ENCODE measurements at regions not wholly inside any gene's neighbourhood (a gene's known extent, or its start where the extent isn't known, plus 50 kb on each side); places are given as distances from the start of the nearest gene placed in this dataset.

DNA sequence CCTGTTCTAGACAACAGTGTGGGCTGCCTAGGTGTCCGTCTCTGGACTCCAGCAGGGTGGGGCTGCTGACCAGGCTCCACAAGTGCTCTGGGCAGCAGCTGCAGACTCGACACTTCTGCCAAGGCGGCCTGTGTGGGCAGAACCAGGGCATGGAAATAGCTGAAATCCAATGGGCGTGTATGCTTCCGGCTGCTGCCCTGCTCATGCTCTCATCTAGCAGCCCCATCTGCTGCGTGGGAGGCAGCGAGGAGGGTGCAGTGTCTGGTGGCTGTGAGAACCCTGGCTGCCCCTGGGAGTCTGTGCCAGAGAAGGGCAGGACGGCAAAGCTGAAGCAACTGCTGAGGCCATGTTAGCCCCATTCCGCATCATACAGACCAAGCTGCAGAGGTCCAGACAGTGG lies 174.9 kb downstream of the SOX11 start:
- H3K4me1 ChIP-seq (ENCODE audit: insufficient read depth, poor library complexity, severe bottlenecking): no peaks in the 10 kb centered on the region
- no peak for ATAC-seq (ENCODE audit: low read depth)

DNA sequence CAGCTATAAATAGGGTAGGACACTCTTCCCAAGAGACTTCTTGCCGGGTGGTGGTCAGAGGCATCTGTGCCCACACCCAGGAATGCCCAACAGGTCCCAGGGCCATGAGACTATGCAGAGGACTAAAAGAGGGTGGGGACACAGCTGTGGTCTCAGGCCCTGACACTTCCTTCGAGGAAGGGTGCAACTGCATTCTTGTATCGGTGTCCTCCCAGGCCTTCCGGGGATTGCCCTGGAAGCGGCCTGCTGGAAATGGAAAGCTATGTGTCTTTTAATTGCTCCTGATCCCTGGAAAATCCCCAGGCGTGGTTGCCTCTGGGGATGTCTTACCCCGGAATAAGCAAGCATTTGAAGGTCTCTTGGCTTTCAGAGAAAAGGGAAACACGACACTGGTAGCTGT lies 176.7 kb downstream of the SOX11 start:
- H3K9me3 ChIP-seq (ENCODE audit: severe bottlenecking): no peaks in the 10 kb centered on the region
- no peaks in the 10 kb centered on the region for H3K36me3 ChIP-seq (ENCODE audit: low read depth)
- no peaks in the 10 kb centered on the region for H3K4me1 ChIP-seq (ENCODE audit: insufficient read depth, poor library complexity, severe bottlenecking)
- no peak overlapping the region for H3K27ac ChIP-seq (ENCODE audit: poor library complexity, severe bottlenecking)
- no peak overlapping the region for H3K4me3 ChIP-seq (ENCODE audit: severe bottlenecking)
- no peak for ATAC-seq (ENCODE audit: low read depth)
- DNase-seq (ENCODE audit: low spot score): no peak
- TF ChIP-seq, protein P1, sequence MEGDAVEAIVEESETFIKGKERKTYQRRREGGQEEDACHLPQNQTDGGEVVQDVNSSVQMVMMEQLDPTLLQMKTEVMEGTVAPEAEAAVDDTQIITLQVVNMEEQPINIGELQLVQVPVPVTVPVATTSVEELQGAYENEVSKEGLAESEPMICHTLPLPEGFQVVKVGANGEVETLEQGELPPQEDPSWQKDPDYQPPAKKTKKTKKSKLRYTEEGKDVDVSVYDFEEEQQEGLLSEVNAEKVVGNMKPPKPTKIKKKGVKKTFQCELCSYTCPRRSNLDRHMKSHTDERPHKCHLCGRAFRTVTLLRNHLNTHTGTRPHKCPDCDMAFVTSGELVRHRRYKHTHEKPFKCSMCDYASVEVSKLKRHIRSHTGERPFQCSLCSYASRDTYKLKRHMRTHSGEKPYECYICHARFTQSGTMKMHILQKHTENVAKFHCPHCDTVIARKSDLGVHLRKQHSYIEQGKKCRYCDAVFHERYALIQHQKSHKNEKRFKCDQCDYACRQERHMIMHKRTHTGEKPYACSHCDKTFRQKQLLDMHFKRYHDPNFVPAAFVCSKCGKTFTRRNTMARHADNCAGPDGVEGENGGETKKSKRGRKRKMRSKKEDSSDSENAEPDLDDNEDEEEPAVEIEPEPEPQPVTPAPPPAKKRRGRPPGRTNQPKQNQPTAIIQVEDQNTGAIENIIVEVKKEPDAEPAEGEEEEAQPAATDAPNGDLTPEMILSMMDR (IDR thresholded peaks at IDR 0.05; ENCODE audit: poor library complexity, severe bottlenecking): no peak
- H3K27me3 ChIP-seq (ENCODE audit: insufficient read depth, poor library complexity, severe bottlenecking): no peaks in the 10 kb centered on the region

More for the DNA sequence above, 174.9 kb downstream of the SOX11 start:
- Histone ChIP-seq H3K27ac (ENCODE audit: poor library complexity, severe bottlenecking) (no peak overlapping the region), H3K4me3 (ENCODE audit: severe bottlenecking) (no peak overlapping the region), H3K36me3 (ENCODE audit: low read depth) (no peaks in the 10 kb centered on the region), H3K27me3 (ENCODE audit: insufficient read depth, poor library complexity, severe bottlenecking) (no peaks in the 10 kb centered on the region), H3K9me3 (ENCODE audit: severe bottlenecking) (no peaks in the 10 kb centered on the region)
- no peak for DNase-seq (ENCODE audit: low spot score)
- TF ChIP-seq, protein P1 (IDR thresholded peaks at IDR 0.05; ENCODE audit: poor library complexity, severe bottlenecking): no peak

- no peak overlapping the region for H3K27ac ChIP-seq (ENCODE audit: poor library complexity, severe bottlenecking)
- no peaks in the 10 kb centered on the region for H3K27me3 ChIP-seq (ENCODE audit: insufficient read depth, poor library complexity, severe bottlenecking)
- no peak for DNase-seq (ENCODE audit: low spot score)
- TF ChIP-seq, protein P1 (IDR thresholded peaks at IDR 0.05; ENCODE audit: poor library complexity, severe bottlenecking): no peak
- no peaks in the 10 kb centered on the region for H3K36me3 ChIP-seq (ENCODE audit: low read depth)
- no peaks in the 10 kb centered on the region for H3K4me1 ChIP-seq (ENCODE audit: insufficient read depth, poor library complexity, severe bottlenecking)
- no peak for ATAC-seq (ENCODE audit: low read depth)
- no peaks in the 10 kb centered on the region for H3K9me3 ChIP-seq (ENCODE audit: severe bottlenecking)
- H3K4me3 ChIP-seq (ENCODE audit: severe bottlenecking): no peak overlapping the region
Observed at GRCh38 chr2:5869936-5870335, 177.8 kb downstream of the SOX11 start.

DNA sequence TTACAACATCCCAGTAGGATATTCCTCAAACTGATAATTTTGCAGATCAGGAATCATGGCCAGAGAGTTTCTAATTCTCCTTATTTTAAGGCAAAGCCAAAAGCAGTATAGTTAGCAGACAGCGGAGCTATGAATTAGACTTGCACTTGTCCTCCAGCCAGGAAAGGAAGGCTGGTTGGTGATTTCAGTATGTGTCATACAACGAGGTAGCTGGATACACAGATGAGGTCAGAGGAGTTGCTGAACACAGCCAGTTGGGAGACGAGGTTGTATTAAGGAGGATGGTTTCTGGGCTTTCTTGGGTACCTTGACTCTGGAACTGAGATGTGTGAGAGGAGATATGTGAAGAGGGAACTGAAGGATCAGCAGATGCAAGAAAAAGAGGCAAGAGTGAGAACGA lies 185.2 kb downstream of the SOX11 start:
- no peaks in the 10 kb centered on the region for H3K27me3 ChIP-seq (ENCODE audit: insufficient read depth, poor library complexity, severe bottlenecking)
- H3K4me3 ChIP-seq (ENCODE audit: severe bottlenecking): no peak overlapping the region
- no peaks in the 10 kb centered on the region for H3K9me3 ChIP-seq (ENCODE audit: severe bottlenecking)
- H3K27ac ChIP-seq (ENCODE audit: poor library complexity, severe bottlenecking): no peak overlapping the region
- ATAC-seq (ENCODE audit: low read depth) (no peak), DNase-seq (ENCODE audit: low spot score) (no peak)
- TF ChIP-seq, protein P1 (IDR thresholded peaks at IDR 0.05; ENCODE audit: poor library complexity, severe bottlenecking): no peak
- no peaks in the 10 kb centered on the region for H3K4me1 ChIP-seq (ENCODE audit: insufficient read depth, poor library complexity, severe bottlenecking)
- no peaks in the 10 kb centered on the region for H3K36me3 ChIP-seq (ENCODE audit: low read depth)

- Histone ChIP-seq H3K4me3 (ENCODE audit: severe bottlenecking) (no peak overlapping the region), H3K27me3 (ENCODE audit: insufficient read depth, poor library complexity, severe bottlenecking) (no peaks in the 10 kb centered on the region), H3K4me1 (ENCODE audit: insufficient read depth, poor library complexity, severe bottlenecking) (no peaks in the 10 kb centered on the region), H3K9me3 (ENCODE audit: severe bottlenecking) (no peaks in the 10 kb centered on the region), H3K27ac (ENCODE audit: poor library complexity, severe bottlenecking) (no peak overlapping the region), H3K36me3 (ENCODE audit: low read depth) (no peaks in the 10 kb centered on the region)
- DNase-seq (ENCODE audit: low spot score): no peak
- ATAC-seq (ENCODE audit: low read depth): no peak
- TF ChIP-seq, protein P1 (IDR thresholded peaks at IDR 0.05; ENCODE audit: poor library complexity, severe bottlenecking): no peak
Observed at GRCh38 chr2:5885451-5886173, 193.4 kb downstream of the SOX11 start.

Measured in RWPE2 (cell line).